Activated CD4-positive, alpha-beta T cell treated with anti-CD3 and anti-CD28 coated beads, Interleukin-2, amount 50 U/mL, for 1 hour (primary cell): ENCODE measurements at regions not wholly inside any gene's neighbourhood (a gene's known extent, or its start where the extent isn't known, plus 50 kb on each side); places are given as distances from the start of the nearest gene placed in this dataset.
"Not testable (repeated sequence)": the region's sequence is repeated elsewhere in the genome, so short reads cannot be mapped to it uniquely, and the experiment has no call there.

ENCODE experiments used
- DNase-seq: peaks from one replicate; pipeline ENCODE4 v3.0.0-alpha.2; 2020

- DNase-seq: no peak
Observed at GRCh38 chr14:85912141-85912540, 382.2 kb downstream of the FLRT2 start.

GRCh38 chr14:85911044-85911443 is 381.1 kb downstream of the FLRT2 start:
- no peak for DNase-seq

GRCh38 chr14:85909581-85909980 is 379.6 kb downstream of the FLRT2 start:
- no peak for DNase-seq

GRCh38 chr14:85907536-85907935 is 377.6 kb downstream of the FLRT2 start:
- DNase-seq: no peak

- no peak for DNase-seq
Observed at GRCh38 chr14:85897808-85898207, 367.9 kb downstream of the FLRT2 start.

GRCh38 chr14:85895603-85896002 is 365.7 kb downstream of the FLRT2 start:
- DNase-seq: no peak

- no peak for DNase-seq
Observed at GRCh38 chr14:85892251-85892650, 362.3 kb downstream of the FLRT2 start.

GRCh38 chr14:85883966-85884365 is 354.0 kb downstream of the FLRT2 start:
- DNase-seq: no peak

- no peak for DNase-seq
Observed at GRCh38 chr14:85883101-85883500, 353.2 kb downstream of the FLRT2 start.

GRCh38 chr14:85881935-85882334 is 352.0 kb downstream of the FLRT2 start:
- no peak for DNase-seq

GRCh38 chr14:85878874-85879273 is 348.9 kb downstream of the FLRT2 start:
- DNase-seq: no peak

GRCh38 chr14:85873006-85873405 is 343.1 kb downstream of the FLRT2 start:
- DNase-seq: no peak

GRCh38 chr14:85867450-85867849 is 337.5 kb downstream of the FLRT2 start:
- DNase-seq: no peak

- DNase-seq: no peak
Observed at GRCh38 chr14:85865701-85866100, 335.8 kb downstream of the FLRT2 start.

- no peak for DNase-seq
Observed at GRCh38 chr14:85858634-85859033, 328.7 kb downstream of the FLRT2 start.

GRCh38 chr14:85856430-85856829 is 326.5 kb downstream of the FLRT2 start:
- no peak for DNase-seq

- DNase-seq: no peak
Observed at GRCh38 chr14:85853996-85854526, 324.1 kb downstream of the FLRT2 start.

- DNase-seq: no peak
Observed at GRCh38 chr14:85852906-85853305, 323.0 kb downstream of the FLRT2 start.

- DNase-seq: not testable (repeated sequence)
Observed at GRCh38 chr14:85852123-85852522, 322.2 kb downstream of the FLRT2 start.

GRCh38 chr14:85830549-85830948 is 300.6 kb downstream of the FLRT2 start:
- DNase-seq: not testable (repeated sequence)

- DNase-seq: not testable (repeated sequence)
Observed at GRCh38 chr14:85829601-85830000, 299.7 kb downstream of the FLRT2 start.

GRCh38 chr14:85824526-85824925 is 294.6 kb downstream of the FLRT2 start:
- no peak for DNase-seq

- DNase-seq: no peak
Observed at GRCh38 chr14:85822236-85822635, 292.3 kb downstream of the FLRT2 start.

- DNase-seq: no peak
Observed at GRCh38 chr14:85817430-85817829, 287.5 kb downstream of the FLRT2 start.

- DNase-seq: no peak
Observed at GRCh38 chr14:85813040-85813439, 283.1 kb downstream of the FLRT2 start.

GRCh38 chr14:85811340-85811739 is 281.4 kb downstream of the FLRT2 start:
- DNase-seq: no peak
